ENCODE measurements at regions not wholly inside any gene's neighbourhood (a gene's known extent, or its start where the extent isn't known, plus 50 kb on each side); places are given as distances from the start of the nearest gene placed in this dataset.
"Not testable (repeated sequence)": the region's sequence is repeated elsewhere in the genome, so short reads cannot be mapped to it uniquely, and the experiment has no call there.

DNA sequence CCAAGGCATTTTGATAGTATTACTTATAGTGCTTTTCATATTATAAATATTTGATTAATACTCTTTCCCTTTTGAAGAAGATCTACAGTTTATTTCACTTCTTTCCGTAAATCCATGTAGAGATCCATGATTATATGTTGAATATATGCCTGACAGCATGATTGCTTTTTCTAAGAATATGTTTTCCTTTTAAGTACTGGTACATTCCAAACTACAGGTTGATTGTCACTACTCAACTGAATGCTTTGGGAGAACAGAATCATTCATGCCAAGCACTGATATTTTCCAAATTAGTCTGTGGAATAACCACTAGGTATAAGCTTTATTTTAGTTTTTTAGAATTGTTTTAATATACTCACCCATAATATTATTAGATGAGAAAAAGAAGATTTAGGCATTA is 330.2 kb downstream of the BCKDHB start:
- intact Hi-C loops (cut with micrococcal nuclease), result no loop called here

DNA sequence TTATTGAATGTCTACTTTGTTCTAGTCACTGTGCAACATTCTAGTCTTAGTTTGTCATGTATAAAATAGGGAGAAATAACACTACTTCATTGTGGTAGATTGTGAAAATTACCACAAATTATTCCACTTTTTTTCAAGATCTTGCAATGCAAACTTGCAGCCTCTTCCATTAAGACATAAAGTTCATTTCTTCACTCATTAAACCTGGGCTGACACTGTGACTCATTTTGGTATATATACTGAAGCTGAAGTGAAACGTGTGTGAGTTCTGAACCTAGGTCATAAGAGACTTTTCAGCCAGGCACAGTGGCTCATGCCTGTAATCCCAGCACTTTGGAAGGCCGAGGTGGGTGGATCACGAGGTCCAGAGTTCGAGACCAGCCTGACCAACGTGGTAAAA is 329.0 kb downstream of the BCKDHB start:
- intact Hi-C loops (cut with micrococcal nuclease), result no loop called here

DNA sequence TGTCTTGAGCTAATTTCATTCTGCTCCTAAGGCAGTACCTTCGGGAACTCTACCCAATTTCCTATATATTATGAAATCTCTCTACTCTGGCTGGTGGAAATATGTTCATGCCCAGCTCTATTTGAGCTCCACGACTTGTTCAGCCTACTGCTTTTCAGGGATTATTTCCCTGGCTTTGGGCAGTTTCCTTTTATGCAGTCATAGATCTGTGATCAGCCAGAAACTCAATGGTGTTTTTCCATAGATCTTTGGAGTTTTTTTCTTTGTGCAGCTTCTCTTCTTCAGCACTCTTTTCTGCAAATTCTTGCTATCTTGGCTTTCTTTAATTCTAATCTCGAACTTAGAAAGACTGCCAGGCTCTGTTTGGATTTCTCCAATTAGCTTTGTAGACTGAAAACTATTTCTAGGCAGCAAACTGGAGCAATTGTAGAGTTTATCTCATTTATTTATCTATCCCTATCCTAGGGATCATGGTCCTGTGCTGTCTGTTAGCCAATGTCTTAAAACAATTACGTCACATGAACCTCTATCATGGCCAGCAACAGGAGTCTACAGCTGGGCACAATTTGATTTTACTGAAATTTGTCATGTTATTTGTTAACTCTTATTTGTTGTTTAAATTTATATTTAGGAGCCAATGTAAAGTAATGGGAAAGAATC is 328.4 kb downstream of the BCKDHB start:
- intact Hi-C loops (cut with micrococcal nuclease), result no loop called here

DNA sequence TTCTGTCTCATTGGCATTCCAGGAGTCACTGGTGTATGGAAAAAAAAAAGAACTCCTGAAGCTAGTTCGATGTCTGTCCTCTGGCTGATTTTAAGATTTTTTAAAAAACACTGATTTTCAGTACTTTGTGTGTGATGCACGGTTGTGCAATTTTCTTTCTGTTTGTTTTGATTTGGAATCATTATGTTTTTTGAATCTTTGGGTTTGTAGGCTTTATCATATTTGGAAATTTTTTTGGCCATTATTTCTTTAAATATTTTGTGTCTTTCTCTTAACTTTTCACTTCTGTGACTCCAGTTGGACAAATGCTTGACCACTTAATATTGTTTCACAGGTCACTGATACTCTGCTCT is 327.2 kb downstream of the BCKDHB start:
- intact Hi-C loops (cut with micrococcal nuclease), result no loop called here

DNA sequence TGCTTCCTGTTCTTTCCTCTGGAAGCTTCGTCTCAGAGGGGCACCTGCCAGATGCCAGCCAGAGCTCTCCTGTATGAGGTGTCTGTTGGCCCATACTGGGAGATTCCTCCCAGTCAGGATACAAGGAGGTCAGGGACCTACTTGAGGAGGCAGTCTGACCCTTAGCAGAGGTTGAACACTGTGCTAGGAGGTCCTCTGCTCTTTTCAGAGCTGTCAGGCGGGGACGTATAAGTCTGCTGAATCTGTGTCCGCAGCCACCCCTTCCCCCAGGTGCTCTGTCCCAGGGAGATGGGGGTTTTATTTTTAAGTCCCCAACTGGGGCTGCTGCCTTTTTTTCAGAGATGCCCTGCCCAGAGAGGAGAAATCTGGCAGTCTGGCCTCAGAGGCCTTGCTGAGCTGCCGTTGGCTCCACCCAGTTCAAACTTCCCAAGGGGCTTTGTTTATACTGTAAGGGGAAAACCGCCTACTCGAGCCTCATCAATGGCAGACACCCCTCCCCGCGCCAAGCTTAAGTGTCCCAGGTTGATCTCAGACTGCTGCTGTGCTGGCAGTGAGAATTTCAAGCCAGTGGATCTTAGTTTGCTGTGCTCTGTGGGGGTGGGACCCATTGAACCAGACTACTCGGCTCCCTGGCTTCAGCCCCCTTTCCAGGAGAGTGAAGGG is 326.7 kb downstream of the BCKDHB start:
- intact Hi-C loops (cut with micrococcal nuclease), result no loop called here

DNA sequence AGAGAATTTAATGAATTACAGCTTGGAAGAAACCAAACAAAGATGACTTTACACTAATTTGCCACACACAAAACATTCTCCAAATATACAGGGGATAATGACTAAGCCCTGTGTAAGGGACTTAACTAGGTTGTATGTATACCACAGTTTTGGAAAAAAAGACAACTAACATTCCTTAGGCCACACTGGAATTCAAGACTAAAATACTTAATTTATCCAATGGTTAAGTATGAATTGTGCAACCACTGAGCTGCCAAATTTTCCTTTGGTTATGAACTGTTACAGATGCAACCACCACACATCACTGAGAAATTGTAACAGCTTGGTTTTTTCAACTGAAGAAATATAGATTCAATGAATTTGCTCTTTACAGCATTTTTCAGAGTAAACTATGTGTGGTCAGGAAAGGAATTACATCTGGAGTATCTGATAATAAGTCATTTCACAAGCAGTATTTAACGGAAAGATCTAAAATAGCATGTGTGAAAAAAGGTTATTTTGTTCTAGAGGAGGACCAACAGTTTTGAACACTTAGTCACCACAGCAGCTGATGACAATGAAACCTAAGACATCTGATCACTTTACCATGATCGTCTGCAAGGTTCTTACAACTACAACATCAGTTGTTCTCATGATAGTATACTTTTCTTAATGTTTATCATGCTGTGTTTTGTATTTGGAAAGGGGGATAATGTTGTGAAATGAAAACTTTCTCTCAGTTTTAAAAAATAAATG is 318.8 kb downstream of the BCKDHB start:
- intact Hi-C loops (cut with micrococcal nuclease), result no loop called here

DNA sequence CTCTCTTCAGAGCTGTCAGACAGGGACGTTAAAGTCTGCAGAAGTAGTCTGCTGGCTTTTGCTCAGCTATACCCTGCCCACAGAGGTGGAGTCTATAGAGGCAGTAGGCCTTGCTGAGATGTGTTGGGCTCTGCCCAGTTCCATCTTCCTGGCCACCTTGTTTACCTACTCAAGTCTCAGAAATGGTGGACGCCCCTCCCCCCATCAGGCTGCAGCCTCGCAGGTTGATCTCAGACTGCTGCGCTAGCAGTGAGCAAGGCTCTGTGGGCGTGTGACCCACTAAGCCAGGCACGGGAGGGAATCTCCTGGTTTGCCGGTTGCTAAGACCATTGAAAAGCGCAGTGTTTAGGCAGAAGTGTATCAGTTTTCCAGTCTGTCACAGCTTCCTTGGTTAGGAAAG is 305.0 kb downstream of the BCKDHB start:
- intact Hi-C loops (cut with micrococcal nuclease), result no loop called here

DNA sequence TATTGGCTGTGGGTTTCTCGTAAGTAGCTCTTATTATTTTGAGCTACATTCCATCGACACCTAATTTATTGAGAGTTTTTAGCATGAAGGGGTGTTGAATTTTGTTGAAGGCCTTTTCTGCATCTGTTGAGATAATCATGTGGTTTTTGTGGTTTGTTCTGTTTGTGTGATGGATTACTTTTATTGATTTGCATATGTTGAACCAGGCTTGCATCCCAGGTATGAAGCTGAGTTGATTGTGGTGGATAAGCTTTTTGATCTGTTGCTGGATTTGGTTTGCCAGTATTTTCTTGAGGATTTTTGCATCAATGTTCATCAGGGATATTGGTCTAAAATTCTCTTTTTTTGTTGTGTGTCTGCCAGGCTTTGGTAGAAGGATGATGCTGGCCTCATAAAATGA is 301.5 kb downstream of the BCKDHB start:
- intact Hi-C loops (cut with micrococcal nuclease), result not testable (repeated sequence)

DNA sequence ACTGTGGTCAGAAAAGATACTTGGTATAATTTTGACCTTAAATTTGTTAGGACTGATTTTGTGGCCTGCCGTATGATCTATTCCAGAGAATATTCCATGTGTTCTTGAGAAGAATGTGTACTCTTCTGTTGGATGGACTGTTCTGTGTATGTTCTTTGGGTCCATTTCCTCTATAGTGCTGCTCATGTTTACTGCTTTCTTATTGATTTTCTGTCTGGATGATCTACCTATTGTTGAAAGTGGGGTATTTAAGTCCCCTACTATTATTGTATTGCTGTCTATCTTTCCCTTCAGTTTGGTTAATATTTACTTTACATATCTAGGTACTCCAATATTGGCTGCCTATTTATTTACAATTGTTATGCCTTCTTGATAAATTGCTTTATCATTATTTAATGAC is 298.4 kb downstream of the BCKDHB start:
- intact Hi-C loops (cut with micrococcal nuclease), result no loop called here

DNA sequence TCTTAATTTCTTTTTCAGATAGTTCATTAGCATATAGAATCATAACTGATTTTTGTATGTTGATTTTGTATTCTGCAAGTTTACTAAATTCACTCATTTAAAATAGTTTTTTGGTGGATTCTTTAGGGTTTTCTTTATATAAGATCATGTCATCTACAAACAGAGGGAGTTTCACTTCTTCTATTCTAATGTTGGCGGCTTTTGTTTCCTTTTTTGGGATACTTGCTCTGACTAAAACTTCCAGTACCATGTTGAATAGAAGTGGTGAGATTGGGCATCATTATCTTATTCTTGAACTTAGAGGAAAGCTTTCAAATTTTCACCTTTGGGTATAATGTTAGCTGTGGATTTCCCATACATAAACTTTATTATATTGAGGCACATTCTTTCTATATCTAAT is 296.9 kb downstream of the BCKDHB start:
- intact Hi-C loops (cut with micrococcal nuclease), result no loop called here

DNA sequence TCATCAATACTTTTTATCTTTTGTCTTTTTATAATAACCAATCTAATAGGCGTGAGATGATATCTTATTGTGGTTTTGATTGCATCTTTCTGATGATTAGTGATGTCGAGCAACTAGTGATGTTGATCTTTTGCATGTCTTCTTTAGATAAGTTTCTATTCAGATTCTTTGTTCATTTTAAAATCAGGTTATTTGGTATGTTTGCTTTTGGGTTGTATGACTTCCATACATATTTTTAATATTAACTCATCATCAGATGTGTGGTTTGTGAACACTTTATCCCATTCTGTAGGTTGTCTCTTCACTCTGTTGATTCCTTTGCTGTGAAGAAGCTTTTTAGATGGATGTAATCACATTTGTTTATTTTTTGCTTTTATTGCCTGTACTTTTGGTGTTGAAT is 295.8 kb downstream of the BCKDHB start:
- intact Hi-C loops (cut with micrococcal nuclease), result no loop called here
